Activated CD4-positive, CD25-positive, alpha-beta regulatory T cell (primary cell): ENCODE measurements at regions not wholly inside any gene's neighbourhood (a gene's known extent, or its start where the extent isn't known, plus 50 kb on each side); places are given as distances from the start of the nearest gene placed in this dataset.

Experiments
- DNase-seq, 4 experiments: peaks; one replicate each; lab custom pipeline; 2025; lab: John Stamatoyannopoulos, UW

GRCh38 chr4:124469981-124470380 is 242.6 kb downstream of the ANKRD50 start:
- DNase-seq, result no peak

GRCh38 chr4:124478470-124478869 is 234.1 kb downstream of the ANKRD50 start:
- DNase-seq, result no peak

GRCh38 chr4:124480061-124480460 is 232.5 kb downstream of the ANKRD50 start:
- no peak for DNase-seq

- DNase-seq, result no peak
Observed at GRCh38 chr4:124481123-124481522, 231.4 kb downstream of the ANKRD50 start.

GRCh38 chr4:124483048-124483906 is 229.3 kb downstream of the ANKRD50 start:
- no peak for DNase-seq

GRCh38 chr4:124484008-124484407 is 228.5 kb downstream of the ANKRD50 start:
- no peak for DNase-seq

- no peak for DNase-seq
Observed at GRCh38 chr4:124484940-124485339, 227.6 kb downstream of the ANKRD50 start.

GRCh38 chr4:124486423-124486822 is 226.1 kb downstream of the ANKRD50 start:
- no peak for DNase-seq

GRCh38 chr4:124487651-124488050 is 224.9 kb downstream of the ANKRD50 start:
- no peak for DNase-seq

GRCh38 chr4:124491361-124492145 is 221.0 kb downstream of the ANKRD50 start:
- no peak for DNase-seq

GRCh38 chr4:124499261-124499660 is 213.3 kb downstream of the ANKRD50 start:
- no peak for DNase-seq

GRCh38 chr4:124501576-124501975 is 211.0 kb downstream of the ANKRD50 start:
- no peak for DNase-seq

GRCh38 chr4:124504431-124504830 is 208.1 kb downstream of the ANKRD50 start:
- DNase-seq, result no peak

- DNase-seq, result no peak
Observed at GRCh38 chr4:124505211-124505610, 207.3 kb downstream of the ANKRD50 start.

GRCh38 chr4:124509151-124509550 is 203.4 kb downstream of the ANKRD50 start:
- DNase-seq, result no peak

GRCh38 chr4:124514588-124514987 is 197.9 kb downstream of the ANKRD50 start:
- DNase-seq, result no peak

- DNase-seq, result no peak
Observed at GRCh38 chr4:124515591-124515990, 196.9 kb downstream of the ANKRD50 start.

- DNase-seq, result no peak
Observed at GRCh38 chr4:124519196-124519595, 193.3 kb downstream of the ANKRD50 start.

- DNase-seq, result no peak
Observed at GRCh38 chr4:124523816-124524215, 188.7 kb downstream of the ANKRD50 start.

- no peak for DNase-seq
Observed at GRCh38 chr4:124525524-124525923, 187.0 kb downstream of the ANKRD50 start.

GRCh38 chr4:124526331-124526730 is 186.2 kb downstream of the ANKRD50 start:
- no peak for DNase-seq

- no peak for DNase-seq
Observed at GRCh38 chr4:124526769-124527168, 185.8 kb downstream of the ANKRD50 start.

- DNase-seq, result no peak
Observed at GRCh38 chr4:124527364-124527763, 185.2 kb downstream of the ANKRD50 start.
